GM19193 (cell line): ENCODE measurements at regions not wholly inside any gene's neighbourhood (a gene's known extent, or its start where the extent isn't known, plus 50 kb on each side); places are given as distances from the start of the nearest gene placed in this dataset.

Source experiments
- POLR2A ChIP-seq: IDR thresholded peaks from 4 replicates; pipeline ENCODE4 v1.6.1; 2011; ENCODE audit not compliant: insufficient read depth, insufficient read length; ENCODE audit errors: extremely low read depth

DNA sequence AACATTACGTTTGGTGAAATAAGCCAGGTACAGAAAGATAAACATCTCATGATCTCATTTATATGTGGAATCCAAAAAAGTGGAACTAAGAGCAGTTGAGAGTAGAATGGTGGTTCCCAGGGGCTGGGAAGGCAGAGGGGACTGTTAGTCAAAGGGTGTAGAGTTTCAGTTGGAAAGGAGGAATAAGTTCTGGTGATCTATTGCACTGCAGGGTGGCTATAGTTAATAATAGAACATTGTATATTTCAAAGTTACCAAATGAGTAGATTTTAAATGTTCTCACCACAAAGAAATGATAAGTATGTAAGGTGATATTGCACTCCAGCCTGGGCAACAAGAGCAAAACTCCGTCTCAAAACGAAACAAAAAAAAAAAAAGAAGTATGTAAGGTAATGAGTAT is 260.1 kb upstream of the RAB6C start:
- no peak for TF ChIP-seq POLR2A

DNA sequence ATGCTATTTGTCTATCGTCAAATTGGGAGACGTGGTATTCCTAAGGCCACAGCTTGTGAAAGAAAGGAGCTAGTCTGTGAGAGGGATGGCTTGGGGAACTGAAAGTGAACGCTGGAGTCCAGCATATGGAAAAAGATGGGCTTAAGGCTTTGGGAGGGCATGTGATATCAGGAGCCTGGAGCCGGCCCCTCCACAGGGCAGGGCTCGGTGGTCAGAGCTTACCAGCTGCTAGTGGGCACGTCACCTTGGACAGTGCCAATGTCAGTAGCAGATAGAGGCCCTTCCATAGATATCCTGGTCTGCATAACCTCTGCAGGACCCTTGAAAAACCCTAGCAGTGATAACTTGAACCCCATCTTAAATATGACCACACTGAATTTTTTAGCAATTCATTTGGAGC is 259.1 kb upstream of the RAB6C start:
- TF ChIP-seq POLR2A, result no peak

DNA sequence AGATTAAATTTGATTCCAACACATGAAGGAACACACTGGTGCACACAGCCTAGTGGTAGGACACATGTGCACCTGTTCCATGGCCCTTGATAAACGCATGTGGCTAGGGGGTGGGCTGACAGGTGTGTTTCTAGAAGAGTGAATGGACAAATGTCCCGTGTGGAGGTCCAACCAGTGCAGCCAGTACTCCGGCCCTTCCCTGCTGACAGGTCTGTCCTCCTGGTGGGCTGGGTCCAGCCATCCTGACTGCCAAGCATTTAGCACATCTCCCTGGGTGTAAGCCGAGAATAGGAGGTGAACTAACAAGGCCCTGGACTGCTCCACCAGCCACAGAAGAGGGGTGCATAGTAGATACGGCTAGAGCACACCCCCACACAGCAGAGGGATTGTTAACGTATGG is 258.7 kb upstream of the RAB6C start:
- no peak for TF ChIP-seq POLR2A

DNA sequence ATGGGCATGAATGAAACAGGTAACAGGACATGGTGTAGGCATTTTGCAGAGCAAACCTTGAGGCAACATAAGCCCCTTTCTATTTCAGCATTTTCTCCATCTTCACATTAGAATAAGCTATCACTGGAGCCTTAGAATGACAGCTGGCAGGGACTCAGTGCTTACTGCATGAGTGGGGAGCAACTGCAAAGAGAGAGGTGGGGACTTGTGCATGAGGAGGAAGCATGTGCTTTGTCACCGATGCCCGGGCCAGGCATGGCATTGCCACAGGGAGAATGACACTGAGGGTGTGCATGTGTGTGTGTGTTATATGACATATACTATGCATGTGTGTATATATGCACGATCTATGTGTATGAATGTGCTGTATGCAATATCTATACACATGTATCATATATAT is 258.2 kb upstream of the RAB6C start:
- TF ChIP-seq POLR2A, result no peak

DNA sequence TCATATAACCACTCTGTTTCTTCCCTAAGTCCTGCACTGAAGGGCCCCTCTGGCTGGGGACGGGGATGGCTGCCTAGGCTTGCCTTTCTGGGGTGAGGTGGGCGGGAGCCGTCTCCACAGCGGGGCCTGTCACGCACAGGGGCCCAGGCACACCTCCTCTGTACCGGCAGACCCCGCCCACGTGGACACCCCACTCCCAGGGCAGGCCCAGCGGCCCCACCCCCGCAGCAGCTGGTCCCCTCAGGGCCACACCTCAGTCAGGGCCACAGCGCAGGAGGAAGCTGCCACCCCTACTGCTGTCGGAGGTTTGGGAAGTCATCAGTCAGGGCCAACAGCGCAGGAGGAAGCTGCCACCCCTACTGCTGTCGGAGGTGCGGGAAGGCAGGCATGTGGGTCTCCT is 257.6 kb upstream of the RAB6C start:
- TF ChIP-seq POLR2A, result no peak

DNA sequence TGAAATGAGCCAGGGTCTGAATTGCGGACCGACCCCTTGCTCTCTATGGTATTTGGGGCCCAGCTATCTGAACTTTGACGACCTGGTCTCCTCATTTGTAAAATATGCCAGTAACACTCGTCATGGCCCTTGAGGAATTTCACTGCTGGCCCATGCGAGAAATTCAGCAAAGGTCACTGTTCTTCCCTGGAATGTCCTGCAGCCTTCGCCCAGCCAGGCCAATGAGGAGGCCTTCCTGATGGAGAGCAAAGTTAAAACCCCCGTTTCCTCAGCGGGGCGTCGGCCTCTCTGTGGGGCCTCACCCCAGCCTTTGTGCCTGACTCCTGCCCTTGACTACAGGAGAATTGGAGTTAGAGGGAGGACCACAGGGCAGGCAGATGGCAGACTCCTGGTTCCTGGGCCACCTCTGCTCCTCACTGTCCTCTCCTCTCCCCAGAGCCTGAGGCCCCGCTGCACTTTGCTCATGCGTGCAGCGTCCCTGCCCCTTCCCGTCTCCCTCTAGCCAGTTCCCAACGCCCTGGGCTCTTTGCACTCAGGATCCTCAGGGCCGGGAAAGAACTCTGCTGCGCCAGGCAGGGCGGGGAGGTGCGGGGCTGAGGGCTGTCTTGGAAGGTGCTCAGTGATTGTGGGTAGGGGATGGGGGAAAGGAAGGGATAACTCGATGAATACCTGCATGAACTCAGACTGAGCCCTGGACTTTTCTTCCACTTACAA is 257.0 kb upstream of the RAB6C start:
- no peak for TF ChIP-seq POLR2A

DNA sequence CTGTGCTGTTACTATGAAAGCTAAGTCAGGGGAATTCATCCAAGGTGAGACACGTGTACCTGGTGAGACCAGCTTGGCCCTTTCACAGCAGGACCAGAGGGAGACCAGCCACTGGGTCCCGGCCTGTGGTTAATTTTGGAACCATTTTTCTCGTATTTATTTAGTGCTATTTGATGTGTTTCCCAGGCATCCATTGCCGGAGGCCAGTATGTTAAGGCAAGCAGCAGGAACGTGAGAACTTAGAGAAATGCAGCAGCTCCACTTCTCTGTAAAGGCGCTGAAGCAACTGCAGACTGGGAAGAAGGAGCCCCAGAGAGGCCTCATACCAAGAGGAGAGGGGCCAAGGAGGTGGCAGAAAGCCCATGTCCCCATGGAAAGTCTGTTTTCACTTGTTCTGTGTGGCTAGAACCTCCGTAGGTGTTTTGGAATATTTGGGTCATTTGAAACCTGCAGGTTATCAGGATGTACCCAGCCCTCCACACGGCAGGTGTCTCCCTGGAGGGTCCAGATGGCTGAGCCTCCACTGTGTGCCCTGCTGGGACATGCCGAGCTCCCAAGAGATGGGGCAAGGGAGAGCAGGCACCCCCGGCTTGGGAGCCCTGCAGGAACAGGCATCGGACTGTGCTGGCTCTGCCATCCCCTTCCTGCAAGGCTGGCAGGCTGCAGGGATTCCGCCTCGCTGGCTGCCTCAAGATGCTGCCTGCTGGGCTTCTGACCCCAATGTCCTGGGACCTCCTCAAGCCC is 256.0 kb upstream of the RAB6C start:
- no peak for TF ChIP-seq POLR2A

DNA sequence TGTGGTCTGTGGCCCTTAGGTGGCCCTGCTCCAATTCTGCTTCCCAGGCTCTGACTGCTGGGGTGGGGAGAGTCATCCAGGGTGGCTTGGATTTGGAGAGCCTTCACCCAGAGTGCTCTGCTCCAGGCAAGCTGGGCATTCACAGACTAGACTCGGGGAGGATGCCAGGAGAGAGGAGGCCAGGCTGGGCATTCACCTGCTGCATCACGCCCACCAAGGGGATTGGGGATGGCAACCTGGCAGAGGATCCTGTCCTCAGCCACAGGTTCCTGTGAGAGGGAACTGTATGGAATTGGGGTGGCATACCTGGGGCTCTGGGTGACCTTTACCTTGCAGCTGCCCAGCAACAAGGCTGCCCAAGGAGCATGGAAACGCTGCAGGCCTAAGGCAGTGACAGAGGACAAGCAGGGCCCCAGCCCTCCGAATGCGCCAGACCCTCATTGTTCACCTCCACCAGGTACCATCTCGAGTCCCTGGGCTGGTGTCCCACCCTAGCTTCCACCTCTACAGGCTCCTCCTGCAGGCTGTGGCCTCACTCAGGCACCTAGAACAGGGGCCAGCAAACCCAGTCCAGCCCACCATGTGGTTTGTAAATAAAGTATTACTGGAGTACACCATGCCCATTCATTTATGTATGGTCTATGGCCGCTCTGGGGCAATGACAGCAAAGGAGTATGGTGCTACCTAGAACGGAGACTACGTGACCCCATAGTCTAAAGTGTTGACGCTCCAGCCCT is 255.3 kb upstream of the RAB6C start:
- TF ChIP-seq POLR2A, result no peak

DNA sequence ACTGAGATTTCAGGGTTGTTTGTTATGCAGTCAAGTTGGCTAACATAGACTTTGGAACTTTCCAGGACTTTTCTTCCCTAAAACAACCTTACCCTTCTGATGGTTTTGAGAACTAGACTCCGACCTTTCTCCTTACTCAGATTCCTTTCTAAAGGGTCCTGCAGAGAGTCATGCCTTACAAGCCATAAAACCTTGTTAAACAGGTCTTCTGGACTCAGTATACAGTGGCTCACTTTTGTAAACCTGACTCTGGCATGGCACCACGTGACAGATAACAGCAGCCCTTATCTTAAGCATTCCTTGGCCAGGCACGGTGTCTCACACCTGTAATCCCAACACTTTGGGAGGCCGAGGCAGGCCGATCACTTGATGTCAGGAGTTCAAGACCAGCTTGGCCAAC is 253.2 kb upstream of the RAB6C start:
- TF ChIP-seq POLR2A, result no peak

DNA sequence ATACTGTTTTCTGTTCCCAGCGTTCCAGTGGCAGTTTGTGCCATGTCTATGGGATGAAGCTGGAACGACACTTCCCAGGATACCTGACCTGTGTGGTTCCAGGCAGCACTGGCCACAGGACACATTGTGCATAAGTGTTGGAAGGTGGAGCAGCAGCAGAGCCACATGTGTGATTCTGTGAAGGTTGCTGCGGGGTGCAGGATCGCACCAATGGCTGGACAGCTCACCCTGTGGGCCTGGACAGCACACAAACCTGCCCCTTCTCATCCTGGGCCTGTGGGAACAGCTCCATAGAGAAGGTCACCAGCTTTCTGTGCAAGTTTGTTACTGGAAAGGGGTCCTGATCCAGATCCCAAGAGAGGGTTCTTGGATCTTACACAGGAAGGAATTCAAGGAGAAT is 252.2 kb upstream of the RAB6C start:
- TF ChIP-seq POLR2A, result no peak

DNA sequence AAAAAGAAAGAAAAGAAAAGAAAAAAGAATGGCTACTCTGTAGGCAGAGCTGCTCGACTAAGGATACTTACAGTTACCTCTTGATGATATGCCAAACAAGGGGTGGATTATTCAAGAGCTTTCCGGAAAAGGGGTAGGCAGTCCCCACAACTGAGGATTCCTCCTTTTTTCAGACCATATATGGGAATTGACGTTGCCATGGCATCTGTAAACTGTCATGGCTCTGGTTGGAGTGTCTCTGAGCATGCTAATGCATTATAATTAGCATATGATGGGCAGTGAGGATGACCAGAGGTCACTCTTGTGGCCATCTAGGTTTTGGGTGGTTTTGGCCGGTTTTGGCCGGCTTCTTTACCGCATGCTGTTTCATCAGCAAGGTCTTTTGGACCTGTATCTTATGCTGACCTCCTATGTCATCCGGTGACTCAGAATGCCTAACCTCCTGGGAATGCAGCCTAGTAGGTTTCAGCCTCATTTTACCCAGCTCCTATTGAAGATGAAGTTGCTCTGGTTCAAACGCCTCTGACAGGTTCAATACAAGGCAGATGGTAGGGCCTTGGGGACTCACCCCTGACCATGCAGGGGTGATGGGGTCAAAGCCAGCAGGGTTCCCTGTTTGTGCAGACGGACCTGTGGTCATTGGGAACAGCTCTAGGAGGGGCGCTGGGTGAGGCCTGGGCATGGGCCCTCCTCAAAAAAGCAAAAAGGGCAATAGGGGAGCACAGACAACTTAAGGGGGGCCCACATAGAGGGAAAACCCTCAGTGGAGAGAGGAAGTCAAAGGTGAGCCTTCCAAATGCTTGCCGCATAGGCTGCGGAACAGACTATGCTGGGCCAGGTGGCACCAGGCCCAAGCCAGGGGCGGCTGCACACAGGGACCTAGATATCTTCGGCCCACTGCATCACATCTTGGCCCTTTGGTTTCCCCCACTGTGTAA is 251.2 kb upstream of the RAB6C start:
- no peak for TF ChIP-seq POLR2A

DNA sequence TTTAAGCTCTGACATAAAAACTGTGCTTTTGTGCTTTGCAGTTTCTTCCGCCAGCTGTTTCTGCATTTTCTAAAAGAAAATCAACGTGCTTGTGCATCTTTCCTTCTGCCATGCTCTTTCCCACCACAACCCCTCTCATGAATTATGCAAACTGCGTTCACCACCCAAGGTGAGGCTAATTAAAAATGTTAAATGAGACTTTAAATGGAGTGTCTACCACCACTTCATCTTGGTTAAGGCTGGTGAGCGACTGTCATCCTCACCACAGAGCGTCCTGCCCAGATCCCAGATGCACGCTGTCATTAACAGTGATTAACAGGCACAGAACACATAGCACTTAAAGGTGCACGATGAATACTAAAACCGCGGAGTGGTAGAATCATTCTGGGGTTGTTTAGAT is 250.5 kb upstream of the RAB6C start:
- no peak for TF ChIP-seq POLR2A

DNA sequence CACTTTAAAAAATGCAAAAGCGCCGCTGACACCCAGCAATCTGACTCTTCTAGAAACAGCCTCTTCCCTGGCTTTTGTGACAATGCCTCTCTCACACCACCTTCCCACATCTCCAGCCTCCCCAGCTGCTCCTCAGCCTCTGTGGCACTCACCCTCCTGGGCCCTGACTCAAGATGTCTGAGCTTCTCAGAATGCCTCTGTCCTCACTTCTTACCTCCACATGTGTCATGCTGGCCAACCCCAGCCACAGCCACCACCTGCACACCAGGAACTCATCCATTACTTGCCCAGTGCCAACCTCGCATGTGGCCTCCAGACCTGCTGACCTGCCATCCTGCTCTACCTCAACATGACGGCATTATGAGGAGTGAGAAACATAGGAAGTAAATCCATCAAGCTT is 249.8 kb upstream of the RAB6C start:
- no peak for TF ChIP-seq POLR2A

DNA sequence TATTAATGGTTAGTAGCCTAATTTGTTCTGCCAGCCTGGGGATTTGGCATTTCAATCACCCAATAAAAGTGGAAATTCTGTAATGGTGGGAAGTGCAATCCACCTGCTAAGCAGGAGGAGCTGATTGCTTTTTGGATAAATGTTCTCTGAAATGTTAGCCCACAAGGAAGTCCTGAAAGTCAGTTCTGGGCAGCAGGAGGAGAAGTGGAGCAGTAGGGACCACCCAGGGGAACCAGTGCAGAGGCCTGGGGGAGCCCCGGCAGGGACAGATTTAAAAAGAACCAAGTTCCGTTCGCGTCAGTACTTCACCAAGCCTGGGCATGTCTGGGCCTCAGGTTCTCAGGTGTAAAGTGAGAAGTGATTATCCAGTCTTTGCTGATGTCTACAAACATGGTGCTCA is 248.5 kb upstream of the RAB6C start:
- no peak for TF ChIP-seq POLR2A
